Stimulated activated CD4-positive, alpha-beta T cell treated with anti-CD3 and anti-CD28 coated beads, Interleukin-12 subunit alpha, Interleukin-12 subunit beta, amount 100 ng/mL, for 4 hours (primary cell): ENCODE measurements at regions not wholly inside any gene's neighbourhood (a gene's known extent, or its start where the extent isn't known, plus 50 kb on each side); places are given as distances from the start of the nearest gene placed in this dataset.
"Not testable (repeated sequence)": the region's sequence is repeated elsewhere in the genome, so short reads cannot be mapped to it uniquely, and the experiment has no call there.

Source experiments
- DNase-seq: peaks from one replicate; pipeline ENCODE4 v3.0.0-alpha.2; 2020

- DNase-seq: no peak
Measured at GRCh38 chr11:130979386-130979972, 63.2 kb upstream of the SNX19 start.

- DNase-seq: no peak
Measured at GRCh38 chr11:130980071-130980862, 64.0 kb upstream of the SNX19 start.

GRCh38 chr11:130984241-130984640 lies 68.0 kb upstream of the SNX19 start:
- not testable (repeated sequence) for DNase-seq

DNA sequence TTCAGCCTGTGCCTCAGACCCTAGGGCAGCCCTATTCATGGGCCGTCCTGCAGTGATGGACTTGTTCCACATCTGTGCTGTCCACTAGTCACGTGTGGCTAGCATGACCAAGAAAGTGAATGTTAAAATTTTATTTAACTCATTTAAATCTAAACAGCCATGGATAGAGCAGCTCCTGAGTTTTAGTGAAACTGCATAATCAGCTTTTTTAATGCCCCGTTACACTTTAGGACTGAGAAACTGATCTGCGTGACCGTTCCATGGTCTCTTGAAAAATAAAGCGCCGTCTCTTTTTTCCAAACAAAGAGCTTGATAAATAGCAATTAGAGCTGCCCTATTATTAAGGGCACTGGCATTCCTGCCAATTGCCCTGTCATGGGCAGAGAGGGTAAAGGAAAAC lies 76.5 kb upstream of the SNX19 start:
- no peak for DNase-seq

GRCh38 chr11:130994043-130994442 lies 77.8 kb upstream of the SNX19 start:
- DNase-seq: no peak

- DNase-seq: no peak
Measured at GRCh38 chr11:130995266-130995665, 79.0 kb upstream of the SNX19 start.

GRCh38 chr11:130997278-130997677 lies 81.0 kb upstream of the SNX19 start:
- DNase-seq: no peak

- DNase-seq: no peak
Measured at GRCh38 chr11:130999086-130999485, 82.8 kb upstream of the SNX19 start.

DNA sequence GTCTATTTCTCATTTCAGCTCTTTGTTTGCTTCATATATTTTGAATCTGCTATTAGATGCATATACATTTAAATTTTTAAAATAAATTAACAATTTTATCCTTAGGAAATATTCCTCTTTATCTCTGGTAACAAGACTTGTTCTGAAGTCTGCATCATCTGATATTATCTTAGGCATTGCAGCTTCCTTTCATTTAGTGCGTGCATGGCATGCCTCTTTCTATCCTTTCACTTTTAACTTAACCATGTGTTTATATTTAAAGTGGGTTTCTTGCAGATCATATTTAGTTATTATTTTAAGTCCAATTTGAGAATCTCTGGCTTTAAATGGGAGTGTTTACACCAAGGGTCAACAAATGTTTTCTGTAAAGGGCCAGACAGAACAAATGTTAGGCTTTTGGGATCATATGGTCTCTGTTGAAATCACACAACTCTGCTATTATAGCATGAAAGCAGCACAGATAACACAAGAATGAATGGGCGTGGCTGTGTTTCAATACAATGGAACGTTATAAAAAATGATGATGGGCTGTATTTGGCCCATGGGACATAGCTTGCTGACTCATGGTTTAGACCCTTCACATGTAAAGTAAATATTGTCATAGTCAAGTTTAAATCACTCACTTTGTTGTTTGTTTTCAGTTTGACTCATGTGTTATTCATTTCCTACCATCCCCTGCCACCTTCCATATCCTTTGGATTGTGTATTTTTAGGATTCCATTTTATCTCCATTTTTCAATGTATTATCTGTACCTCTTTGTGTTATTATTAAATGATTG lies 83.9 kb upstream of the SNX19 start:
- DNase-seq: no peak

- no peak for DNase-seq
Measured at GRCh38 chr11:131002145-131002544, 85.9 kb upstream of the SNX19 start.

- DNase-seq: no peak
Measured at GRCh38 chr11:131005829-131006228, 89.5 kb upstream of the SNX19 start.

DNA sequence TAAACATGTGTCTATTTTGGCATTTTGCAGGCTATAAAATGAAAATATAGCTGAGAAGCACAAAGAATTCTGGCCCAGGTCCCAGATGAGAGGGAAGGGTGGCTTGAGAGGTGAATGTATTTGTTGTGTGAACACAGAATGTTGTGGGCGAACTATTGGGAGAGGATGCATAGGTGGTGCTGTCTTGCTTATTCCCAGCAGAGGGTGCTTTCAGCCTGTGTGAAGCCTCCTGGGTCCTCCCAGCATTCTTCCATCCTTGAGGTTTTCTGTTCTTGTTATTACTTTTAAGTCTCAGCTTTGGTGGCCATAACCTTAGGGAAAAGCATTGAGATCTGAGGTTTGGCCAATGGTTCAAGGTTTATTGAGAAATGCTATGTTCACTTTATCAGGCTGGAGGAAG lies 108.7 kb upstream of the SNX19 start:
- no peak for DNase-seq

- DNase-seq: no peak
Measured at GRCh38 chr11:131025421-131026125, 109.3 kb upstream of the SNX19 start.

- DNase-seq: no peak
Measured at GRCh38 chr11:131027491-131027890, 111.2 kb upstream of the SNX19 start.

GRCh38 chr11:131033151-131033651 lies 116.9 kb upstream of the SNX19 start:
- DNase-seq: no peak

GRCh38 chr11:131036514-131036913 lies 120.2 kb upstream of the SNX19 start:
- DNase-seq: no peak

DNA sequence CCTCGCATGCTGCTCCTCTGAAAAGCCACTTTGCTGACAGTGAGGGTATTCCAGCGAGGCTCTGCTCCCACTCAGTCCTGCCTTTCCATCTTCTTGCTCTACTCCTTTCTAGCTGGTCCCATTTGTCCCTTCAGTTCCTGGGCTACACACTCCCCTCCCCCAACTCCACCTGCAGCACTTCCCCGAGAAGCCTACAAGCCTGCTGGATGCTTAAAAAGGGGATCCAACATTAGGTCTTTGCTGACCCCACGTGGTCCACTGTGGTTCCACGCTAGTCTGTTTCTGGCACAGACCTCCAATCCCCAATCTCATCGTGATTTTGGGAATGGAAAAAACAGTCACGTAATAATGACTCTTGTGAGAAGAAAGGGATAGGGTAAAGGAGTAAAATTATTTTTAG lies 121.6 kb upstream of the SNX19 start:
- no peak for DNase-seq

GRCh38 chr11:131038597-131038996 lies 122.3 kb upstream of the SNX19 start:
- no peak for DNase-seq

- no peak for DNase-seq
Measured at GRCh38 chr11:131041331-131042040, 125.2 kb upstream of the SNX19 start.

GRCh38 chr11:131042041-131042390 lies 125.7 kb upstream of the SNX19 start:
- DNase-seq: no peak

DNA sequence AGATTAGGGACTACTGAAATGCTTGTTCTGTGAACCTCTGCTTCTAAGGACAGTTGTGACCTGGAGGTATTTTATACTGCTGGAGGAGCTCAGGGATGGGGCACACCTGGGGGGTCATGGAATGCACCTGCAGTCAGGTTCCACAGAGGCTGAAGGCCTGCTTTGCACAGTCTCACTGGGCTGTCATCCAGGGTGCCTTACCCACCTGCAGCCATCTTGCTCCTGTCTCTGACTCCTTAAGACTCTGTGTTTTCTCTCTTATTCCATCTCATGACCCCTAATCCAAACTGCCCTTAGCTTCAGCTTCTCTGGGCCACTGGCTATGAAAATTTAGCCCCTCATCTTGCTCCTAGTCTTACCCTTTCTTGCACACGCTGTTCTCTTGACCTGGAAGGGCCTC lies 127.0 kb upstream of the SNX19 start:
- DNase-seq: no peak

DNA sequence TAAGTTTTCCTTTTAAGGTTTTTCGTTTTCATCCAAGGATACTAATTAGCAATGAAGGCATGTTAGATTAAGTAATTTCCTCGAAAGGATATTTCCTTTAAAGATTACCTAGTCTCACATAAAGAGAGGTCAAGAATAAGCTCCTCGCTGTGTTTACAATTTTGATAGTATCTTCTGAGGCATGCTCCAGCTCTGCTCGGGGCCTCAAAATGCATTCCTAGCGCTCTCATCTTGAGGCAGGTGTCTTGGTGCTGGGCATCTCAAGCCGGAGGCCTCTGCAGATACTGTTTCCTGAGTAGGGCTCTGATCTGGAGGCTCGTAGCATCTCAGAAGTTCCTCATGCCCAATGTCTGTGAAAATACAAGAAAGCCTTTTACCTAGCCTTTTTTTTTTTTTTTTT lies 128.6 kb upstream of the SNX19 start:
- DNase-seq: no peak

DNA sequence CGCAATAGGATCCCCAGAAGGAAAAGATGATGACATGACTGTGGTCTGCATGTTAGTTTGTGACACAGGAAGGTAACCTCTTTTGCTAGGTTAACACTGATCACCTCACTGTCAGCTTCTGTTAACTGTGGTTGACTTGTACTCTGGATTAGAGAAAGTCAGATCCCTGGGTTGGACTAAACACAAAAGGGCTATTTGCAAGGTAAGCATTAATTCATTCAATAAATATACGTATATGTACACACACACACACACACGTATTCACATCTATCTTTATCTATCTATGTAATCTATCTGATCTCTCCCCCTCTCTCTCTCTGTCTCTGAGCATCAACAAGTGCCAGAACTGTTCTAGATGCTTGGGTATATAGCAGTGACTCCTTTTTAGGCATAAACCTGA lies 136.1 kb upstream of the SNX19 start:
- DNase-seq: no peak
